ENCODE measurements at regions not wholly inside any gene's neighbourhood (a gene's known extent, or its start where the extent isn't known, plus 50 kb on each side); places are given as distances from the start of the nearest gene placed in this dataset.

DNA sequence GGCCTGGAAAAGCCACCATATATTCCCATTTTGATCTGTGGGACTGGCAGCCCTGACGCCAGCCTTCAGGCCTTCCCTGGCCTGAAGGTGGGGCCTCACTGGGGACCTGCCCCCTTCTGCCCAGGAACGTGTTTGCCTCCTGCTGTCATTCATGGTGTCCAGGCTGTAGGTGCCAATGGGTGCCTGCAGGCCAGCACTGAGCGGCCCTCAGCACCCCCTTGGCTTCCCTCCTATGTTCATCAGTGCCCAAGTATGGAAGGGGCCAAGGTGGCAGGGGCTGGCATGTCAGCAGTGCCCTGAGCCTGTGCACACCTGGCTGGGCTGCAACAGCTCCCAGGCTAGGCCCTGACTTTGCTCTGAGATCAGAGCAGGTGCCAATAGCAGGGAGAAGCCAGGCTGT, 800.3 kb upstream of the RAB6C start:
- no peak overlapping the region for H3K4me3 ChIP-seq (ENCODE audit: low read length)
- no TSS peak for BruUV-seq (replicated peaks)
- H3K36me3 ChIP-seq (ENCODE audit: low read depth, low read length) = no peaks in the 10 kb centered on the region
- no peak overlapping the region for H2AFZ ChIP-seq (ENCODE audit: low read length)
- ATAC-seq (no peak), DNase-seq (no peak)
- H3K9me3 ChIP-seq (ENCODE audit: low read length) = no peaks in the 10 kb centered on the region
- intact Hi-C loops (cut with micrococcal nuclease) = no loop called here
- no peaks in the 10 kb centered on the region for H4K20me1 ChIP-seq (ENCODE audit: low read length)
- no peaks in the 10 kb centered on the region for H3K79me2 ChIP-seq (ENCODE audit: low read length)
- H3K27me3 ChIP-seq (ENCODE audit: low read length) = no peaks in the 10 kb centered on the region
- no peak for TF ChIP-seq CTCF (conservative IDR thresholded peaks at IDR 0.05; ENCODE audit: low read depth, low read length)
- H3K9ac ChIP-seq (ENCODE audit: low read length) = no peak overlapping the region
- no peaks in the 10 kb centered on the region for H3F3A ChIP-seq (ENCODE audit: low read length, unreplicated experiment)
- ChIA-PET CTCF (no interaction called here), POLR2A (ENCODE audit: unreplicated experiment) (no interaction called here)
- no peaks in the 10 kb centered on the region for H3K9me2 ChIP-seq (replicated peaks; ENCODE audit: low read length)
- no peaks in the 10 kb centered on the region for H3K4me1 ChIP-seq (ENCODE audit: insufficient read depth, low read length)
- no peak overlapping the region for H3K4me2 ChIP-seq (ENCODE audit: low read length)
- no peak overlapping the region for H3K27ac ChIP-seq (ENCODE audit: low read length)

- Histone ChIP-seq H3K9me3 (ENCODE audit: low read length) (no peaks in the 10 kb centered on the region), H3K4me3 (ENCODE audit: low read length) (no peak overlapping the region), H3K79me2 (ENCODE audit: low read length) (no peaks in the 10 kb centered on the region), H3K27ac (ENCODE audit: low read length) (no peak overlapping the region), H3K4me2 (ENCODE audit: low read length) (no peak overlapping the region), H3K27me3 (ENCODE audit: low read length) (no peaks in the 10 kb centered on the region), H3K9ac (ENCODE audit: low read length) (no peak overlapping the region), H2AFZ (ENCODE audit: low read length) (no peak overlapping the region), H3K36me3 (ENCODE audit: low read depth, low read length) (no peaks in the 10 kb centered on the region), H3K4me1 (ENCODE audit: insufficient read depth, low read length) (no peaks in the 10 kb centered on the region), H3F3A (ENCODE audit: low read length, unreplicated experiment) (no peaks in the 10 kb centered on the region), H4K20me1 (ENCODE audit: low read length) (no peaks in the 10 kb centered on the region), H3K9me2 (replicated peaks; ENCODE audit: low read length) (no peaks in the 10 kb centered on the region)
- ChIA-PET POLR2A (ENCODE audit: unreplicated experiment) (no interaction called here), CTCF (no interaction called here)
- intact Hi-C loops (cut with micrococcal nuclease) = no loop called here
- ATAC-seq = no peak
- TF ChIP-seq EZH2phosphoT487 (IDR thresholded peaks at IDR 0.05; ENCODE audit: borderline replicate concordance, low read length) = no peak
- no peak for TF ChIP-seq EZH2 (IDR thresholded peaks at IDR 0.05; ENCODE audit: low read length, unreplicated experiment)
- no peak for TF ChIP-seq CTCF (conservative IDR thresholded peaks at IDR 0.05; ENCODE audit: low read depth, low read length)
- BruUV-seq (replicated peaks) = no TSS peak
- DNase-seq = no peak
These were observed 799.2 kb upstream of the RAB6C start for GRCh38 chr2:129180124-129180716.

DNA sequence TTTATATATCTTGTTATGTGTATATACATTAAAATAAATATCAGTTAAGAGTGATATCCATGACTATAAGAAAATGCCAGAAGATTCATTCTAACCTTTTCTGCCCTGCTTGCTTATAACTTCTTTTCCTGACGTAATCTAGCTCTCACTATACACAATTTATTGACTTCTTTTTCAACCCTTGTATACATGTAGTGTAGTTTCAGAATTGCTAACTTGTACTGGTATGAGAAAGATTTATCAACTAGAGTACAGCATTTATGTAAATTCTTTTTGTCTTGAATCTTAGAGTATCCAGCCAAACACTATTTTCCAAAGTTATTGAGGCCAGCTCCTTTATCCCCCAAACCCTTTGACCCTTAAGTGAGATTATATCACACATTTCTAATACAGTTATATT, 798.0 kb upstream of the RAB6C start:
- H3K27me3 ChIP-seq (ENCODE audit: low read length) = peaks cover 3% of the 10 kb centered on the region; the same call in 1 of the 2 replicates
- intact Hi-C loops (cut with micrococcal nuclease) = no loop called here
- no peaks in the 10 kb centered on the region for H3K79me2 ChIP-seq (ENCODE audit: low read length)
- CTCF ChIA-PET = no interaction called here
- H3K9me3 ChIP-seq (ENCODE audit: low read length) = no peaks in the 10 kb centered on the region
- H4K20me1 ChIP-seq (ENCODE audit: low read length) = no peaks in the 10 kb centered on the region
- TF ChIP-seq EZH2phosphoT487 (IDR thresholded peaks at IDR 0.05; ENCODE audit: borderline replicate concordance, low read length) = no peak
- no peak overlapping the region for H3K4me2 ChIP-seq (ENCODE audit: low read length)
- no peaks in the 10 kb centered on the region for H3F3A ChIP-seq (ENCODE audit: low read length, unreplicated experiment)
- no peaks in the 10 kb centered on the region for H3K4me1 ChIP-seq (ENCODE audit: insufficient read depth, low read length)
- no peak overlapping the region for H3K4me3 ChIP-seq (ENCODE audit: low read length)
- no peaks in the 10 kb centered on the region for H3K36me3 ChIP-seq (ENCODE audit: low read depth, low read length)
- no peak overlapping the region for H3K27ac ChIP-seq (ENCODE audit: low read length)
- no peak overlapping the region for H2AFZ ChIP-seq (ENCODE audit: low read length)
- no peak overlapping the region for H3K9ac ChIP-seq (ENCODE audit: low read length)
- H3K9me2 ChIP-seq (replicated peaks; ENCODE audit: low read length) = no peaks in the 10 kb centered on the region
- POLR2A ChIA-PET (ENCODE audit: unreplicated experiment) = no interaction called here
- no TSS peak for BruUV-seq (replicated peaks)
- ATAC-seq = no peak
- DNase-seq = no peak
